KMS-11 (cell line): ENCODE measurements at regions not wholly inside any gene's neighbourhood (a gene's known extent, or its start where the extent isn't known, plus 50 kb on each side); places are given as distances from the start of the nearest gene placed in this dataset.

Experiments
- H2AFZ ChIP-seq: fragments of 200-600 bp; sonication (generic); 2 replicates; pipeline ENCODE4 v1.6.1; 2016; ENCODE audit warnings: antibody characterized with exemption, mixed run types, low read depth
- H3K27ac ChIP-seq: fragments of 200-600 bp; sonication (generic); 2 replicates; pipeline ENCODE4 v1.6.1; 2016; ENCODE audit warnings: mild to moderate bottlenecking, mixed run types
- H3K27me3 ChIP-seq: fragments of 200-600 bp; sonication (generic); 2 replicates; pipeline ENCODE4 v1.6.1; 2017; ENCODE audit warnings: mild to moderate bottlenecking, low read depth, mixed run types, moderate library complexity; ENCODE audit not compliant: insufficient read depth
- H3K36me3 ChIP-seq: fragments of 200-600 bp; sonication (generic); 2 replicates; pipeline ENCODE4 v1.6.1; 2017; ENCODE audit warnings: mild to moderate bottlenecking, mixed run types; ENCODE audit not compliant: insufficient read depth
- H3K4me1 ChIP-seq: fragments of 200-600 bp; sonication (generic); 2 replicates; pipeline ENCODE4 v1.6.1; 2016; ENCODE audit warnings: mild to moderate bottlenecking, low read depth, mixed run types; ENCODE audit not compliant: poor library complexity, severe bottlenecking
- H3K4me2 ChIP-seq: fragments of 200-600 bp; sonication (generic); 2 replicates; pipeline ENCODE4 v1.7.0; 2016; ENCODE audit warnings: mild to moderate bottlenecking, mixed run types
- H3K4me3 ChIP-seq: fragments of 200-600 bp; sonication (generic); IDR thresholded peaks from 2 replicates; pipeline ENCODE4 v1.6.1; 2017; ENCODE audit warnings: low read depth, low read length, mixed read lengths; ENCODE audit not compliant: insufficient read depth
- H3K79me2 ChIP-seq: fragments of 200-600 bp; sonication (generic); 2 replicates; pipeline ENCODE4 v1.6.1; 2016; ENCODE audit warnings: low read depth, mixed run types; ENCODE audit not compliant: insufficient read depth
- H3K9ac ChIP-seq: fragments of 200-600 bp; sonication (generic); 2 replicates; pipeline ENCODE4 v1.6.1; 2016; ENCODE audit warnings: mild to moderate bottlenecking, mixed run types
- H4K20me1 ChIP-seq: fragments of 200-600 bp; sonication (generic); 2 replicates; pipeline ENCODE4 v1.6.1; 2016; ENCODE audit warnings: mild to moderate bottlenecking, mixed run types; ENCODE audit not compliant: insufficient read depth
- CTCF ChIP-seq: fragments of 200-600 bp; sonication (generic); conservative IDR thresholded peaks from 2 replicates; pipeline ENCODE4 v1.6.1; 2017; ENCODE audit warnings: low read depth, mild to moderate bottlenecking, antibody characterized with exemption, low read length, moderate library complexity, mixed read lengths

DNA sequence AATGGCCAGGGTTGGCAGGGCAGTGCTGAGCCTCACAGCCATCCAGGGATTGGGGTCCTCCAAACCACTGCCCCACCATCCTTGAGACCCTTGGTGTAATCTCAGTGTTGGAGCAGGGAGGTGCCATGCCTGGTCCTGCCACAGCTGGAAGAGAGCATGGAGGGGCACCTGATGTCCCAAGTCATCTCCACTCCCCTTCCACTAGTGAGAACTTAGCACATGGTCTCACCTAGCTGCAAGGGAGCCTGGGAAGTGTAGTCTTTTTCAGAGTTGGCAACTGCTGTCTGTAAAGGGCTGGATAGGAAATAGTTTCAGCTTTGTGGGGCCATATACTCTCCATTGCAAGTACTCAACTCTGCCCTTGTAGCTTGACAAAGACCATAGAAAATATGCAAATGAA, 238.7 kb downstream of the RPS24 start:
- H4K20me1 ChIP-seq, result no peaks in the 10 kb centered on the region
- no peaks in the 10 kb centered on the region for H3K4me1 ChIP-seq
- no peak overlapping the region for H2AFZ ChIP-seq
- H3K4me3 ChIP-seq, result no peak overlapping the region
- no peaks in the 10 kb centered on the region for H3K79me2 ChIP-seq
- TF ChIP-seq CTCF, result no peak
- no peak overlapping the region for H3K27ac ChIP-seq
- no peaks in the 10 kb centered on the region for H3K36me3 ChIP-seq
- no peak overlapping the region for H3K9ac ChIP-seq
- no peak overlapping the region for H3K4me2 ChIP-seq
- H3K27me3 ChIP-seq, result no peaks in the 10 kb centered on the region

DNA sequence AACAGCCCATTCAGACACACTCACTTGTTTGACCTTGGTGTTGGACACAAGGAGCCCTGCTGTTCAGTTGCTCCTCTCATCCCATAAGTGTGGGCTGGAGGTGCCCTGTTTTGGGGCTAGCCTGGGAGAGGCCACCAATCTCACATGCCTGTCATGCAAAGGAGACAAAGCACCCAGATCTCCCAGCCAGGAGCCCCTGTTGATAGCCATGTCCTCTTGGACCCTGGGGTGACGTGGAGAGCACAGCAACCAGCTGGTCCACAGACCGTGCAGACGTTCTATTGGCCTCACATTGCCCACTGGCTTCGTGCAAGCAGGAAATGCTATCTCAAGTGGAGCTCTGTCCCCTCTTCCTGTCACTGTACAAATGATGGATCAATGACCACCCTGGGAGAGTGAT, 240.8 kb downstream of the RPS24 start:
- H3K27ac ChIP-seq, result no peak overlapping the region
- H3K4me2 ChIP-seq, result no peak overlapping the region
- H3K4me1 ChIP-seq, result no peaks in the 10 kb centered on the region
- H2AFZ ChIP-seq, result no peak overlapping the region
- no peak for TF ChIP-seq CTCF
- no peaks in the 10 kb centered on the region for H3K27me3 ChIP-seq
- no peaks in the 10 kb centered on the region for H3K36me3 ChIP-seq
- no peak overlapping the region for H3K4me3 ChIP-seq
- no peaks in the 10 kb centered on the region for H3K79me2 ChIP-seq
- no peaks in the 10 kb centered on the region for H4K20me1 ChIP-seq
- no peak overlapping the region for H3K9ac ChIP-seq

DNA sequence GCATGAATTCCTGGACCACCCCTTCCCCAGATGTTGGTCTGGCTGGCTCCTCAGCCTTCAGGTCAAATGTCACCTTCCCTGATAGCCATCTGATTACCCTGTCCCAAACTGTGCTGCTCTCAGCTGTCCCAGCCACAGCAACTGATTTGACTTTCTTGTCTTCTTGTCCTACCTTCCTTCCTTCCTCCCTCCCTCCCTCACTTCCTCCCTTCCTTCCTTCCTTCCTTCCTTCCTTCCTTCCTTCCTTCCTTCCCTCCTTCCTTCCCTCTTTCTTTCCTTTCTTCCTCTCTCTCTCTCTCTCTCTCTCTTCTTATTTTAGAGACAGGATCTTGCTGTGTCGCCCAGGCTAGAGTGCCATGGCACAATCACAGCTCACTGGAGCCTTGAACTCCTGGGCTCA, 242.5 kb downstream of the RPS24 start:
- no peaks in the 10 kb centered on the region for H3K4me1 ChIP-seq
- no peaks in the 10 kb centered on the region for H3K36me3 ChIP-seq
- no peak for TF ChIP-seq CTCF
- H3K4me2 ChIP-seq, result no peak overlapping the region
- no peak overlapping the region for H3K9ac ChIP-seq
- H2AFZ ChIP-seq, result no peak overlapping the region
- no peaks in the 10 kb centered on the region for H3K79me2 ChIP-seq
- H4K20me1 ChIP-seq, result no peaks in the 10 kb centered on the region
- H3K27me3 ChIP-seq, result no peaks in the 10 kb centered on the region
- no peak overlapping the region for H3K27ac ChIP-seq
- H3K4me3 ChIP-seq, result no peak overlapping the region

DNA sequence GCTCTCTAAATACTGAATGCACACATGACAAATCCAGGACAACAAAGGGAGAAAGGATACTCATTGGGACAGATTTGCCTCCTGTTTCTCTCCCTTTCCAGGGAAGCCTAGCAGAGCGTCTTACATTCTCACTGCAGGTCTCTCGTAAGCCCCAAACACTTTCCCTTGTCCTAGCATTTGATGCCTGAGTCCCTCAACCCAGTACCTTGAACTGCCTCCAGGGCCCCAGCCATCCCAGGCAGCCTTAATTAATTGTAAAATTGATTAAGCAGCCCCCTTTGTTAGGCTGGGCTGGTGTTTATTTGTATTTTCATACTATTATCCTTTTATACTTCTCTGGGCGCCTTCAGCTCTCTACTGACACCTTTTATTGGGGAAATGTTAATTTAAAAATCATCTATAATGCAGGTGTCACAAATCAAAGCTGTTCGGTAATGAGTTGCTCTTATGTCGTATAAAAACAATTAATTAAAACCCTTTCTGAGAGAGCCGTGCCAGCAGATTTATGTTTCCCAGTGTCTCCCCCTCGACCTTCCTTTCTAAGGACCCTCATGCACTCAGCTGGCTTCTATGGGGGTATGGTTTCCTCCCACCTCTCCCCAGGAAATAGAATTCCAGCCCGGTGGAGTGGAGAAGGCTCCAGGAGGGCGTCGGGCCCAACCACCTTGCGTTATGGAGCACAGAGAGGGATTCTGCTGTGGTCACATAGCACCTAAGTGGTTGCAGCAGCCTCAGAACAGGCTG, 243.8 kb downstream of the RPS24 start:
- H3K9ac ChIP-seq, result no peak overlapping the region
- no peak overlapping the region for H3K4me2 ChIP-seq
- no peaks in the 10 kb centered on the region for H4K20me1 ChIP-seq
- no peaks in the 10 kb centered on the region for H3K36me3 ChIP-seq
- no peak overlapping the region for H3K27ac ChIP-seq
- no peak for TF ChIP-seq CTCF
- no peaks in the 10 kb centered on the region for H3K79me2 ChIP-seq
- H3K4me1 ChIP-seq, result no peaks in the 10 kb centered on the region
- no peaks in the 10 kb centered on the region for H3K27me3 ChIP-seq
- H3K4me3 ChIP-seq, result no peak overlapping the region
- H2AFZ ChIP-seq, result no peak overlapping the region
